HuH-7 (cell line): ENCODE measurements at regions not wholly inside any gene's neighbourhood (a gene's known extent, or its start where the extent isn't known, plus 50 kb on each side); places are given as distances from the start of the nearest gene placed in this dataset.

Experiments
- DNase-seq: peaks from one replicate; pipeline ENCODE4 v3.0.0; 2011; ENCODE audit warnings: low spot score

DNA sequence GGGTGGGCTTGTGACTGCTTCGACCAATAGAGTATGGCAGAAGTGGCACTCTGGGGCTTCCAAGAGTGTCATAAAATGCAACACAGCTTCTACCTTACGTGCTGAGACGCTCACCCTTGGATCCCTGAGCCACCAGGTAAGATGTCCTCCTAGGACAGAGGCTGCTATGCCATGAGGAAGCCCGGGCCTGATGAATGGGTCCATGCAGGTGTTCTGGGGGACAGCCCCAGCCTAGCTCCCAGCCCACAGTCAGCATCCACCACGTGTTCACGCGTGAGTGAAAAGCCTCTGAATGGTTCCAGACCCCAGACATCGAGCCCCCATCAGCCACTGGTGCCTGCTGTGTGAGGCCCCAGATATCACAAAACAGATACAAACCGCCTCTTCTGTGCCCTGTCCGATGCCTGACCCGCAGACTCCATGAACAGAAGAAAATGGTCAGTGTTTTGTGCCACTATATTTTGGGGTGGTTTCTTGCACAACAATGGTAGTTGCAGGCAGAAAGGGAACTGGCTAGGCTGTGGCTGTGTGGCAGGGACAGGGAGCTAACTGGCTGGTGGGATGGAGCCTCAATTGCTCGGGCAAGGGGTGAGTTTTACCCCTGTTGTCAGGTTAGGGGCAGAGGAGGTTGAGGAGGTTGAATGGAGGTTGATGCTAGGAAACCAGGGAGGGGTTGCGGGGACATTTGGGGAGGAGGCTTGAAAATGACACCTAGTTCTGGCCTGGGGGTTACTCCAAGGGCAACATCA, 92.2 kb downstream of the LINGO1 start:
- no peak for DNase-seq

DNA sequence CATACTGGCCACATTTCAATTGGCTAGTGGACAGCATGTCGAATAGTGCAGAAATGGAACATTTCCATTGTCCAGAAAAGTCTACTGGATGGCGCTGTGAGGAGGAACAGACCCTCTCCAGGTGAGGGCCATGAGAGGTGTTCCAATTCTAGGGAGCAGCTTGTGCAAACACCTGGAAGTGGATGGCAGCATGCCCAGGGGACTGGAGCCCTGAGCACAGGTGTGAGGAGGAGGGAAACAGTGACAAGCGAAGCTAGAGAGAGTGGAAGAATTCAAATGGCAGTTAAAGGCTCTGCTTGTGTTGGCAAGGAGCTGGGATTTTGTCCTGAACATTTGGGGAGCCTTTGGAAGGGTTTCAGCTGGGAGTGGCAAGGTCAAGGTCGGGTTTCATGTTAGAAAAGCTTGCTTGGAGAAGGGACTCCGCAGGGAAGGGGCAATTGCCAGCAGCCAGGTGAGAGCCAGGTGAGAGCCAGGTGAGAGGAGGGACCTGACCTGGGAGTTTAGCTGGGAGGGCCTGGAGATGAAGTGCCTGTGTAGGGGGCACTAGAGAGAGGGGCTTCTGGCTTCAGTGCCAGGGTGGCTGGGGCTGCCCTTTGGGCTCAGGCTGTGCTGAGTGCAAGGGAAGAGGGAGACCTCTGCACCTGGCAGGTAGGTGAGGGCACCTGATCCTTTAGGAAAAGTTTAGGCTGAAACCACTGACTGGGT, 93.8 kb downstream of the LINGO1 start:
- no peak for DNase-seq

DNA sequence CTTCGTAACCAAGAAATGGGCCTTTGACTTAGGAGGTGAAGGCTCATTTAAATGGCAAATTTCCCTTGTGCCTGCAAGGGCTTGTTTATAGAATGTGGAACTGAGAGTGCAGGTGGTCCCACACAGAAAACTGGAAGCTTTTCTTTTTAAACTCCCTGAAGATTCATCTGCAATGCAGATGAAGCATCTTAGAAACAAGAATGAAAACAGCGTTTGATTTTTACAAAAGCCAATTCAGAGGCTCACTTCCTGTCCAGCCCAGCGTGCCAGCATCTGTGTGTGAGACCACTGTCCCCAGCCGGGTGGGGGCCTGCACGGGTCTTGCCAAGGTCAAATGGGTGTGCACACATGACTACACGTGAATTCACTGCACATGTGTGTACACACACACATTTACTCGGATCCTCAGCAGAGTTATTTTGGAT, 94.7 kb downstream of the LINGO1 start:
- DNase-seq, result no peak

DNA sequence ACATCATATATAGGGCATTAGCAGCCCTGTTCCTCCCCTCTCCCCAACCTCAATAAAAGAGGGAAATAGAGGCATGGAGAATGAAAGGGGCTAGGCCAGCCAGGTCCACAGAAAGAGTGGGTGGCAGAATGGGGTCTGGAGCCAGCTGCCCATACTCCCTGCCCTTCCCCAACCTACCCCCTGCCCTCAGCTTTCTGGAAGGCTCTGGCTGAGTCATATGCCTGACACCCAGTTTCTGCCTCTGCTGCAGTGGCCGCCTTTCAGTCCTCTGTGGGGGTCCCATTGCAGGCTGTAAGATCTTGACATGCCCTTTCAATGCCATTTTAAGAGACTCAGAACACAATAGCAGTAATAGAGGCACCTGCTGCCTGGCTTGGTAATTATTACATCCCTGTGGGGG, 95.7 kb downstream of the LINGO1 start:
- DNase-seq, result no peak

DNA sequence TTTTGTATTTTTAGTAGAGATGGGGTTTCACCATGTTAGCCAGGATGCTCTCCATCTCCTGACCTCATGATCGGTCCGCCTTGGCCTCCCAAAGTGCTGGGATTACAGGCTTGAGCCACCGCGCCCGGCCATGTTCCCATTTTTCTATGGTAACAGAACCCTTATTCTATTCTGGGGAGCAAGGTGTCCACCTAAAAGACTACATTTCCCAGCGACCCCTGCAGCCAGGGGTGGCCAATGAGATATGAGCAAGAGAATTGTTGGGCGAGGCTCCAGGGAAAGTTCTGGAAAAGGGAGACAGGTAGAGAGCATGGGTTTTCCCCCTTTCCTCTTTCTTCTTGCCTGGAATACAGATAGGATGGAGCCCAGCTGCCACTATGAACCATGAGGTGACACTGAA, 96.9 kb downstream of the LINGO1 start:
- DNase-seq, result no peak
